Fibroblast of lung (primary cell): ENCODE measurements at regions not wholly inside any gene's neighbourhood (a gene's known extent, or its start where the extent isn't known, plus 50 kb on each side); places are given as distances from the start of the nearest gene placed in this dataset.

Experiments used
- EZH2 ChIP-seq: IDR thresholded peaks from 2 replicates; pipeline ENCODE4 v1.5.1; 2012; ENCODE audit warnings: low read length, control low read depth, mild to moderate bottlenecking; ENCODE audit errors: missing control alignments
- TF ChIP-seq, protein P1 (sequence below), 2 donors: IDR thresholded peaks in 1 of 2; conservative IDR thresholded peaks in 1 of 2; 1 replicate in 1 of 2; 2 replicates in 1 of 2; pipeline ENCODE4 v1.5.1; 2011 to 2012; ENCODE audit warnings: low read length in 2 of 2, control low read depth in 1 of 2, inconsistent platforms in 1 of 2, low read depth in 1 of 2, mild to moderate bottlenecking in 1 of 2

DNA sequence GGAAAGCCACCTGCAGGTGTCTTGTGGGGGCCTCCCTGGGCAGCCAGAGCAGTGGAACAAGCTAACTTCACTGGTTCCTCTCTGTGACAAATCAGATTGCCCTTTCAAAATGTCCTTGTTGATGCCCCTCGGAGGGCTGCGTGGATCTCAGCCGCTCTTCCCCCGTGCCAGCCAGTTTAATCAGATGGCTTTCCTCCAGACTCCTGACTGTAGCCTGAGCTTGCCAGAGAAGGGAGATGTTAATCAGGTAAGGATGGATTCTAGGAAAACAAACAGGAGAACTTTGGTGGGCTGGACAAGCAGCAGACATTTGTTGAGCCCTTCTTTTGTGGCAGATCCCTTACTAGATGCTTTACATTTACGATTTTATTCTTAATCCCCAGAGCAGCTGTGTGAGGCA, 88.2 kb downstream of the DMRTA2 start:
- TF ChIP-seq, protein P1, sequence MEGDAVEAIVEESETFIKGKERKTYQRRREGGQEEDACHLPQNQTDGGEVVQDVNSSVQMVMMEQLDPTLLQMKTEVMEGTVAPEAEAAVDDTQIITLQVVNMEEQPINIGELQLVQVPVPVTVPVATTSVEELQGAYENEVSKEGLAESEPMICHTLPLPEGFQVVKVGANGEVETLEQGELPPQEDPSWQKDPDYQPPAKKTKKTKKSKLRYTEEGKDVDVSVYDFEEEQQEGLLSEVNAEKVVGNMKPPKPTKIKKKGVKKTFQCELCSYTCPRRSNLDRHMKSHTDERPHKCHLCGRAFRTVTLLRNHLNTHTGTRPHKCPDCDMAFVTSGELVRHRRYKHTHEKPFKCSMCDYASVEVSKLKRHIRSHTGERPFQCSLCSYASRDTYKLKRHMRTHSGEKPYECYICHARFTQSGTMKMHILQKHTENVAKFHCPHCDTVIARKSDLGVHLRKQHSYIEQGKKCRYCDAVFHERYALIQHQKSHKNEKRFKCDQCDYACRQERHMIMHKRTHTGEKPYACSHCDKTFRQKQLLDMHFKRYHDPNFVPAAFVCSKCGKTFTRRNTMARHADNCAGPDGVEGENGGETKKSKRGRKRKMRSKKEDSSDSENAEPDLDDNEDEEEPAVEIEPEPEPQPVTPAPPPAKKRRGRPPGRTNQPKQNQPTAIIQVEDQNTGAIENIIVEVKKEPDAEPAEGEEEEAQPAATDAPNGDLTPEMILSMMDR (conservative IDR thresholded peaks at IDR 0.05 in 1 of 2, IDR thresholded peaks at IDR 0.05 in 1 of 2; ENCODE audit: low read depth in 1 of 2, low read length in 2 of 2): no peak
- no peak for TF ChIP-seq EZH2
